DOHH2 (cell line): ENCODE measurements at regions not wholly inside any gene's neighbourhood (a gene's known extent, or its start where the extent isn't known, plus 50 kb on each side); places are given as distances from the start of the nearest gene placed in this dataset.

ENCODE experiments used
- H3F3A ChIP-seq: fragments of 200-600 bp; sonication (generic), shearing (Covaris generic); 2 replicates; pipeline ENCODE4 v1.6.0; 2016; ENCODE audit warnings: antibody characterized with exemption, mild to moderate bottlenecking; ENCODE audit not compliant: control insufficient read depth, insufficient read depth
- H3K27ac ChIP-seq: fragments of 200-600 bp; sonication (generic); 2 replicates; pipeline ENCODE4 v1.5.1; 2014; ENCODE audit warnings: low read depth, mild to moderate bottlenecking, low read length, moderate library complexity
- H3K27me3 ChIP-seq: fragments of 200-600 bp; sonication (generic); 2 replicates; pipeline ENCODE4 v1.6.1; 2014; ENCODE audit warnings: mild to moderate bottlenecking, low read length, mixed read lengths; ENCODE audit not compliant: control insufficient read depth
- H3K36me3 ChIP-seq: fragments of 200-600 bp; sonication (generic); 2 replicates; pipeline ENCODE4 v1.6.1; 2014; ENCODE audit warnings: mild to moderate bottlenecking, low read length, moderate library complexity, mixed read lengths; ENCODE audit not compliant: control insufficient read depth
- H3K4me1 ChIP-seq: fragments of 200-600 bp; sonication (generic); 2 replicates; pipeline ENCODE4 v1.6.1; 2014; ENCODE audit warnings: mild to moderate bottlenecking, low read length, mixed read lengths; ENCODE audit not compliant: control insufficient read depth
- H3K4me2 ChIP-seq: fragments of 200-600 bp; sonication (generic); 2 replicates; pipeline ENCODE4 v1.6.0; 2014; ENCODE audit warnings: mild to moderate bottlenecking, low read length, moderate library complexity
- H3K4me3 ChIP-seq: fragments of 200-600 bp; sonication (generic); 2 replicates; pipeline ENCODE4 v1.5.1; 2014; ENCODE audit warnings: mild to moderate bottlenecking, low read length, mixed read lengths
- H3K79me2 ChIP-seq: fragments of 200-600 bp; sonication (generic); 2 replicates; pipeline ENCODE4 v1.6.1; 2014; ENCODE audit warnings: mild to moderate bottlenecking, low read length, mixed read lengths; ENCODE audit not compliant: control insufficient read depth
- H3K9me2 ChIP-seq: fragments of 200-600 bp; sonication (generic); replicated peaks from 2 replicates; pipeline ENCODE4 v1.6.1; 2014; ENCODE audit warnings: mild to moderate bottlenecking, low read length, mixed read lengths; ENCODE audit not compliant: control insufficient read depth
- H3K9me3 ChIP-seq: fragments of 200-600 bp; sonication (generic); 2 replicates; pipeline ENCODE4 v1.6.1; 2014; ENCODE audit warnings: antibody characterized with exemption, low read length, mixed read lengths; ENCODE audit not compliant: control insufficient read depth, insufficient read depth
- H4K20me1 ChIP-seq: fragments of 200-600 bp; sonication (generic); 2 replicates; pipeline ENCODE4 v1.6.0; 2014; ENCODE audit warnings: low read depth, mild to moderate bottlenecking, antibody characterized with exemption, low read length, moderate library complexity; ENCODE audit not compliant: control insufficient read depth, insufficient read depth
- CTCF ChIP-seq: fragments of 200-600 bp; sonication (generic); IDR thresholded peaks from one replicate; pipeline ENCODE4 v1.5.1; 2014; ENCODE audit warnings: antibody characterized with exemption, mild to moderate bottlenecking, low read depth, low read length; ENCODE audit not compliant: poor library complexity, severe bottlenecking
- EZH2phosphoT487 ChIP-seq: fragments of 200-600 bp; sonication (generic); IDR thresholded peaks from 2 replicates; pipeline ENCODE4 v1.6.1; 2017; ENCODE audit warnings: borderline replicate concordance, mild to moderate bottlenecking, antibody characterized with exemption, low read length, moderate library complexity, mixed read lengths

- Histone ChIP-seq H3F3A (no peaks in the 10 kb centered on the region), H3K4me3 (no peak overlapping the region), H3K36me3 (no peaks in the 10 kb centered on the region), H3K79me2 (no peaks in the 10 kb centered on the region), H3K27me3 (no peaks in the 10 kb centered on the region), H3K9me2 (no peaks in the 10 kb centered on the region), H4K20me1 (no peaks in the 10 kb centered on the region), H3K4me1 (no peaks in the 10 kb centered on the region), H3K9me3 (no peaks in the 10 kb centered on the region), H3K27ac (no peak overlapping the region), H3K4me2 (no peak overlapping the region)
- no peak for TF ChIP-seq CTCF
- no peak for TF ChIP-seq EZH2phosphoT487
Observed at GRCh38 chr1:209400351-209401220, 182.9 kb upstream of the CAMK1G start.

DNA sequence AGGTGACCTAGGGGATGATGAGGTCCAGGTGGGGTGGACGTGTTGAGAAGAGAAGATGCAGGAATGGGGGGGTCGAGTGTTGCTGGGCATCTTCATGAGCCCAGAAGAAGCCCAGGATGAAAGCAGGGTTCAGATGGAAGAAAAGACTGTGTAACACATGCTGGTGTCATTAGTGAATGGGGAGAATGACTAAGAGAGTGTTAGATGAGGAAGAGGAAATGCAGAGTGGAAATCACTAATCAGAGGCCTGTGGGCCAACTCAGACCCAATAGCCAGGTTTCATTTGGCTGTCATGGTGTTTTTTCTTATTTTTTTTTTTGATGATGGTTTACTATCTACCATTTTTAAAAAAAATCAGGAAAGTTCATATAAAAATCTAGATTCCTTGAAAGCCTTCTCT lies 180.8 kb upstream of the CAMK1G start:
- Histone ChIP-seq H3K4me2 (no peak overlapping the region), H3K9me2 (no peaks in the 10 kb centered on the region), H3K4me3 (no peak overlapping the region), H3K4me1 (no peaks in the 10 kb centered on the region), H4K20me1 (no peaks in the 10 kb centered on the region), H3K27ac (no peak overlapping the region), H3K27me3 (no peaks in the 10 kb centered on the region), H3K36me3 (no peaks in the 10 kb centered on the region), H3F3A (no peaks in the 10 kb centered on the region), H3K9me3 (no peaks in the 10 kb centered on the region), H3K79me2 (no peaks in the 10 kb centered on the region)
- no peak for TF ChIP-seq EZH2phosphoT487
- TF ChIP-seq CTCF, result no peak

- no peaks in the 10 kb centered on the region for H3K79me2 ChIP-seq
- H3K27me3 ChIP-seq, result no peaks in the 10 kb centered on the region
- no peaks in the 10 kb centered on the region for H3K9me3 ChIP-seq
- H3K4me2 ChIP-seq, result no peak overlapping the region
- H3K4me3 ChIP-seq, result no peak overlapping the region
- no peaks in the 10 kb centered on the region for H3K9me2 ChIP-seq
- no peaks in the 10 kb centered on the region for H4K20me1 ChIP-seq
- no peaks in the 10 kb centered on the region for H3F3A ChIP-seq
- TF ChIP-seq EZH2phosphoT487 (no peak), CTCF (no peak)
- H3K4me1 ChIP-seq, result no peaks in the 10 kb centered on the region
- no peaks in the 10 kb centered on the region for H3K36me3 ChIP-seq
- no peak overlapping the region for H3K27ac ChIP-seq
Observed at GRCh38 chr1:209403921-209404320, 179.6 kb upstream of the CAMK1G start.
